ENCODE measurements at regions not wholly inside any gene's neighbourhood (a gene's known extent, or its start where the extent isn't known, plus 50 kb on each side); places are given as distances from the start of the nearest gene placed in this dataset.

- Histone ChIP-seq H3K36me3 (no peaks in the 10 kb centered on the region), H3K4me1 (no peaks in the 10 kb centered on the region), H3K27me3 (no peaks in the 10 kb centered on the region), H3K4me3 (no peak overlapping the region), H3K27ac (no peak overlapping the region), H3K9me3 (no peaks in the 10 kb centered on the region)
- TF ChIP-seq CTCF (IDR thresholded peaks at IDR 0.05), result no peak
- TF ChIP-seq POLR2AphosphoS5 (IDR thresholded peaks at IDR 0.05), result no peak
- no peak for TF ChIP-seq EP300 (IDR thresholded peaks at IDR 0.05)
- no peak for TF ChIP-seq POLR2A (IDR thresholded peaks at IDR 0.05)
- intact Hi-C loops (cut with DNase I; ENCODE audit: low total_unique reads), result no loop called here
- no peak for DNase-seq
- 15 to 43% (median 26%) methylated on average over 2 of the region's 2 CpGs for WGBS, 5 donors
These were observed 327.9 kb upstream of the GRIA3 start for GRCh38 chrX:122856205-122856604.

- WGBS, 5 donors, result 46 to 92% (median 60%) methylated on average over 2 of the region's 2 CpGs
- no peak overlapping the region for H3K4me3 ChIP-seq
- no peaks in the 10 kb centered on the region for H3K4me1 ChIP-seq
- H3K36me3 ChIP-seq, result no peaks in the 10 kb centered on the region
- H3K27me3 ChIP-seq, result no peaks in the 10 kb centered on the region
- H3K27ac ChIP-seq, result no peak overlapping the region
- DNase-seq, result no peak
- no peaks in the 10 kb centered on the region for H3K9me3 ChIP-seq
- intact Hi-C loops (cut with DNase I; ENCODE audit: low total_unique reads), result no loop called here
- TF ChIP-seq CTCF (IDR thresholded peaks at IDR 0.05), result no peak
- no peak for TF ChIP-seq POLR2A (IDR thresholded peaks at IDR 0.05)
- TF ChIP-seq POLR2AphosphoS5 (IDR thresholded peaks at IDR 0.05), result no peak
- TF ChIP-seq EP300 (IDR thresholded peaks at IDR 0.05), result no peak
These were observed 326.3 kb upstream of the GRIA3 start for GRCh38 chrX:122857734-122858133.

GRCh38 chrX:122863067-122863466 is 321.0 kb upstream of the GRIA3 start:
- TF ChIP-seq EP300 (IDR thresholded peaks at IDR 0.05), result no peak
- no peak for TF ChIP-seq POLR2AphosphoS5 (IDR thresholded peaks at IDR 0.05)
- TF ChIP-seq POLR2A (IDR thresholded peaks at IDR 0.05), result no peak
- TF ChIP-seq CTCF (IDR thresholded peaks at IDR 0.05), result no peak
- Histone ChIP-seq H3K36me3 (no peaks in the 10 kb centered on the region), H3K4me3 (no peak overlapping the region), H3K9me3 (no peaks in the 10 kb centered on the region), H3K4me1 (no peaks in the 10 kb centered on the region), H3K27me3 (no peaks in the 10 kb centered on the region), H3K27ac (no peak overlapping the region)
- intact Hi-C loops (cut with DNase I; ENCODE audit: low total_unique reads), result no loop called here
- WGBS, 5 donors, result 51 to 87% (median 70%) methylated on average over 3 of the region's 3 CpGs
- no peak for DNase-seq

- no peak for DNase-seq
- Histone ChIP-seq H3K9me3 (no peaks in the 10 kb centered on the region), H3K27ac (no peak overlapping the region), H3K4me1 (no peaks in the 10 kb centered on the region), H3K36me3 (no peaks in the 10 kb centered on the region), H3K4me3 (no peak overlapping the region), H3K27me3 (no peaks in the 10 kb centered on the region)
- intact Hi-C loops (cut with DNase I; ENCODE audit: low total_unique reads), result no loop called here
- TF ChIP-seq CTCF (IDR thresholded peaks at IDR 0.05) (no peak), POLR2A (IDR thresholded peaks at IDR 0.05) (no peak)
- WGBS, 5 donors, result 45 to 71% (median 55%) methylated on average over 2 of the region's 2 CpGs
These were observed 317.5 kb upstream of the GRIA3 start for GRCh38 chrX:122866532-122866931.
